GM12873 (cell line): ENCODE measurements at regions not wholly inside any gene's neighbourhood (a gene's known extent, or its start where the extent isn't known, plus 50 kb on each side); places are given as distances from the start of the nearest gene placed in this dataset.
A peak's percentile ranks its signal among the peaks of the same experiment; 100 is the strongest.

Source experiments
- CTCF ChIP-seq: IDR thresholded peaks from 2 replicates; pipeline ENCODE4 v1.5.1; 2012; ENCODE audit warnings: low read depth, mild to moderate bottlenecking, moderate library complexity, low read length, control low read depth; ENCODE audit not compliant: insufficient read depth; ENCODE audit errors: missing control alignments

- TF ChIP-seq CTCF, result no peak
These were observed 56.0 kb upstream of the CD53 start for GRCh38 chr1:110816945-110817344.

GRCh38 chr1:110811529-110811928 lies 61.4 kb upstream of the CD53 start:
- TF ChIP-seq CTCF, result no peak

GRCh38 chr1:110800079-110800478 lies 72.9 kb upstream of the CD53 start:
- TF ChIP-seq CTCF, result no peak

- TF ChIP-seq CTCF, result no peak
These were observed 74.2 kb upstream of the CD53 start for GRCh38 chr1:110798691-110799256.

- TF ChIP-seq CTCF, result no peak
These were observed 84.3 kb upstream of the CD53 start for GRCh38 chr1:110788673-110789072.

- TF ChIP-seq CTCF, result peak; percentile 21
These were observed 85.4 kb upstream of the CD53 start for GRCh38 chr1:110787328-110788071.

- TF ChIP-seq CTCF, result no peak
These were observed 86.1 kb upstream of the CD53 start for GRCh38 chr1:110786802-110787327.
